Loucy (cell line): ENCODE measurements at regions not wholly inside any gene's neighbourhood (a gene's known extent, or its start where the extent isn't known, plus 50 kb on each side); places are given as distances from the start of the nearest gene placed in this dataset.

Experiments used
- H2AFZ ChIP-seq: fragments of 200-600 bp; sonication (generic); 2 replicates; pipeline ENCODE4 v1.6.0; 2016; ENCODE audit warnings: antibody characterized with exemption, mild to moderate bottlenecking, low read length, moderate library complexity
- H3F3A ChIP-seq: fragments of 200-600 bp; 2 replicates; pipeline ENCODE4 v1.6.0; 2016; ENCODE audit warnings: antibody characterized with exemption, low read depth, mild to moderate bottlenecking
- H3K27me3 ChIP-seq: fragments of 200-600 bp; sonication (generic); 2 replicates; pipeline ENCODE4 v1.6.1; 2014; ENCODE audit warnings: low read length, mild to moderate bottlenecking; ENCODE audit not compliant: insufficient read depth, poor library complexity, severe bottlenecking
- H3K36me3 ChIP-seq: fragments of 200-600 bp; sonication (generic); 2 replicates; pipeline ENCODE4 v1.6.1; 2016; ENCODE audit warnings: low read length; ENCODE audit not compliant: insufficient read depth
- H3K4me1 ChIP-seq: fragments of 200-600 bp; sonication (generic); 2 replicates; pipeline ENCODE4 v1.5.1; 2014; ENCODE audit warnings: low read length, mild to moderate bottlenecking; ENCODE audit not compliant: insufficient read depth, poor library complexity, severe bottlenecking
- H3K4me2 ChIP-seq: fragments of 200-600 bp; sonication (generic); 2 replicates; pipeline ENCODE4 v1.6.0; 2014; ENCODE audit warnings: antibody characterized with exemption, low read length, low read depth, mild to moderate bottlenecking; ENCODE audit not compliant: poor library complexity, severe bottlenecking
- H3K4me3 ChIP-seq: fragments of 200-600 bp; sonication (generic); 2 replicates; pipeline ENCODE4 v1.5.1; 2014; ENCODE audit warnings: low read length, mild to moderate bottlenecking, mixed read lengths; ENCODE audit not compliant: poor library complexity, severe bottlenecking
- H3K79me2 ChIP-seq: fragments of 200-600 bp; sonication (generic); 2 replicates; pipeline ENCODE4 v1.6.1; 2014; ENCODE audit warnings: low read length; ENCODE audit not compliant: insufficient read depth
- H3K9ac ChIP-seq: fragments of 200-600 bp; sonication (generic); 2 replicates; pipeline ENCODE4 v1.6.0; 2014; ENCODE audit warnings: mild to moderate bottlenecking, low read depth, low read length, moderate library complexity; ENCODE audit not compliant: poor library complexity, severe bottlenecking
- H3K9me2 ChIP-seq: fragments of 200-600 bp; sonication (generic); replicated peaks from 2 replicates; pipeline ENCODE4 v1.6.1; 2016; ENCODE audit warnings: low read depth, low read length, mixed read lengths
- H3K9me3 ChIP-seq: fragments of 200-600 bp; sonication (generic); 2 replicates; pipeline ENCODE4 v1.6.1; 2014; ENCODE audit warnings: mild to moderate bottlenecking, antibody characterized with exemption, low read length, low read depth; ENCODE audit not compliant: insufficient read depth
- H4K20me1 ChIP-seq: fragments of 200-600 bp; sonication (generic); 2 replicates; pipeline ENCODE4 v1.6.0; 2014; ENCODE audit warnings: antibody characterized with exemption, low read length, mild to moderate bottlenecking; ENCODE audit not compliant: insufficient read depth, poor library complexity, severe bottlenecking
- EZH2phosphoT487 ChIP-seq: fragments of 200-600 bp; IDR thresholded peaks from 2 replicates; pipeline ENCODE4 v1.6.1; 2018; ENCODE audit warnings: antibody characterized with exemption, mild to moderate bottlenecking, moderate library complexity, borderline replicate concordance
- TF ChIP-seq, protein P1 (sequence below): fragments of 200-600 bp; sonication (generic); conservative IDR thresholded peaks from 2 replicates; pipeline ENCODE4 v1.5.1; 2014; ENCODE audit warnings: mild to moderate bottlenecking, antibody characterized with exemption, low read length

- Histone ChIP-seq H3K4me1 (no peaks in the 10 kb centered on the region), H3K27me3 (no peaks in the 10 kb centered on the region), H3K4me3 (no peak overlapping the region), H3K9me3 (no peaks in the 10 kb centered on the region), H4K20me1 (no peaks in the 10 kb centered on the region), H3K4me2 (no peak overlapping the region), H3K9me2 (no peaks in the 10 kb centered on the region), H3K79me2 (no peaks in the 10 kb centered on the region), H3K36me3 (no peaks in the 10 kb centered on the region), H3F3A (no peaks in the 10 kb centered on the region), H2AFZ (no peak overlapping the region), H3K9ac (no peak overlapping the region)
- TF ChIP-seq, protein P1, sequence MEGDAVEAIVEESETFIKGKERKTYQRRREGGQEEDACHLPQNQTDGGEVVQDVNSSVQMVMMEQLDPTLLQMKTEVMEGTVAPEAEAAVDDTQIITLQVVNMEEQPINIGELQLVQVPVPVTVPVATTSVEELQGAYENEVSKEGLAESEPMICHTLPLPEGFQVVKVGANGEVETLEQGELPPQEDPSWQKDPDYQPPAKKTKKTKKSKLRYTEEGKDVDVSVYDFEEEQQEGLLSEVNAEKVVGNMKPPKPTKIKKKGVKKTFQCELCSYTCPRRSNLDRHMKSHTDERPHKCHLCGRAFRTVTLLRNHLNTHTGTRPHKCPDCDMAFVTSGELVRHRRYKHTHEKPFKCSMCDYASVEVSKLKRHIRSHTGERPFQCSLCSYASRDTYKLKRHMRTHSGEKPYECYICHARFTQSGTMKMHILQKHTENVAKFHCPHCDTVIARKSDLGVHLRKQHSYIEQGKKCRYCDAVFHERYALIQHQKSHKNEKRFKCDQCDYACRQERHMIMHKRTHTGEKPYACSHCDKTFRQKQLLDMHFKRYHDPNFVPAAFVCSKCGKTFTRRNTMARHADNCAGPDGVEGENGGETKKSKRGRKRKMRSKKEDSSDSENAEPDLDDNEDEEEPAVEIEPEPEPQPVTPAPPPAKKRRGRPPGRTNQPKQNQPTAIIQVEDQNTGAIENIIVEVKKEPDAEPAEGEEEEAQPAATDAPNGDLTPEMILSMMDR: no peak
- no peak for TF ChIP-seq EZH2phosphoT487
Measured at GRCh38 chr5:63228154-63228553, 649.5 kb downstream of the LRRC70 start.

DNA sequence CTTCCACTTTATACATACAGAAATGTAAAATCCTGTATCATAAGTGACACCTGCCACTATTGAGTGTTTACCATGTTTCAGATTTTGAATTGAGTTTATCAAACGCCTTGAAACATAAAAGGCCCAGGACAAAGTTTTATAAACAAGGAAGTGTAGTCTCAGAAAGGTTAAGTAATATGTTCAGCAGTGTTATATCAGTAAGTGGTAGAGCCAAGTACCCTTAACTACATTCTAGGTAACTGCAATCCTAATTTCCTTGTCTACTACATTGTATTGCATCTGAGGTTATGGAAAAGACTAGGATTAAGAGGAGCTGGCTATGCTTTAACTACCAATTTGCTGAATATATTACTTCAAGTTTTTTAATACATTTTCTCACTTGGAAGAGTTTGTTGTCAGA is 641.6 kb downstream of the LRRC70 start:
- no peak overlapping the region for H3K4me3 ChIP-seq
- no peaks in the 10 kb centered on the region for H4K20me1 ChIP-seq
- no peak overlapping the region for H3K4me2 ChIP-seq
- H3K27me3 ChIP-seq: no peaks in the 10 kb centered on the region
- TF ChIP-seq, protein P1: no peak
- TF ChIP-seq EZH2phosphoT487: no peak
- H3K9me3 ChIP-seq: no peaks in the 10 kb centered on the region
- no peaks in the 10 kb centered on the region for H3K36me3 ChIP-seq
- H3K9ac ChIP-seq: no peak overlapping the region
- no peaks in the 10 kb centered on the region for H3K9me2 ChIP-seq
- H3K79me2 ChIP-seq: no peaks in the 10 kb centered on the region
- no peak overlapping the region for H2AFZ ChIP-seq
- H3F3A ChIP-seq: no peaks in the 10 kb centered on the region
- H3K4me1 ChIP-seq: no peaks in the 10 kb centered on the region

- H3F3A ChIP-seq: no peaks in the 10 kb centered on the region
- TF ChIP-seq, protein P1: no peak
- TF ChIP-seq EZH2phosphoT487: no peak
- H3K9me2 ChIP-seq: no peaks in the 10 kb centered on the region
- H3K36me3 ChIP-seq: no peaks in the 10 kb centered on the region
- H3K4me1 ChIP-seq: no peaks in the 10 kb centered on the region
- no peaks in the 10 kb centered on the region for H3K9me3 ChIP-seq
- H3K9ac ChIP-seq: no peak overlapping the region
- no peaks in the 10 kb centered on the region for H4K20me1 ChIP-seq
- H2AFZ ChIP-seq: no peak overlapping the region
- no peaks in the 10 kb centered on the region for H3K27me3 ChIP-seq
- no peak overlapping the region for H3K4me2 ChIP-seq
- H3K4me3 ChIP-seq: no peak overlapping the region
- no peaks in the 10 kb centered on the region for H3K79me2 ChIP-seq
Measured at GRCh38 chr5:63217422-63217821, 638.8 kb downstream of the LRRC70 start.
